ENCODE measurements at regions not wholly inside any gene's neighbourhood (a gene's known extent, or its start where the extent isn't known, plus 50 kb on each side); places are given as distances from the start of the nearest gene placed in this dataset.

DNA sequence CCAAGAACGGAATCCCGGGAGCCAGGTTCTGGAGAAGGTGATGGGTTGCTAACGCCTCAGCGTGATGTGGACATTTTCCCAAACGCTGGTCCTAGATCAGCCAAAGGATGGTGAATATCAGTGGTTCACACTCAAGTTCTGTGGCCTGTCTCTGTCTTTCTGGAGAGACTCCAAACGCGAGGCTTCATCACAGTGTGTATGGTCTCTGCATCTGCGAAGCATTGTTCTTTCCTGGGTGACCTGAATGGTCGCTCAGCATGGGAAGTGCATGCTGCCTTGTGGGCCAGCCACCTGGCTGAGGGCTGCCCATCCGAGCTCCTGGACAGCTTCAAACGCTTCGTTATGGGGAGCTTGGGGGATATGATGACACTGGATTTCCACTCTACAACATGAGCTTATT lies 810.0 kb downstream of the TBC1D22A start:
- no peak for DNase-seq (ENCODE audit: low spot score)
- TF ChIP-seq, protein P1, sequence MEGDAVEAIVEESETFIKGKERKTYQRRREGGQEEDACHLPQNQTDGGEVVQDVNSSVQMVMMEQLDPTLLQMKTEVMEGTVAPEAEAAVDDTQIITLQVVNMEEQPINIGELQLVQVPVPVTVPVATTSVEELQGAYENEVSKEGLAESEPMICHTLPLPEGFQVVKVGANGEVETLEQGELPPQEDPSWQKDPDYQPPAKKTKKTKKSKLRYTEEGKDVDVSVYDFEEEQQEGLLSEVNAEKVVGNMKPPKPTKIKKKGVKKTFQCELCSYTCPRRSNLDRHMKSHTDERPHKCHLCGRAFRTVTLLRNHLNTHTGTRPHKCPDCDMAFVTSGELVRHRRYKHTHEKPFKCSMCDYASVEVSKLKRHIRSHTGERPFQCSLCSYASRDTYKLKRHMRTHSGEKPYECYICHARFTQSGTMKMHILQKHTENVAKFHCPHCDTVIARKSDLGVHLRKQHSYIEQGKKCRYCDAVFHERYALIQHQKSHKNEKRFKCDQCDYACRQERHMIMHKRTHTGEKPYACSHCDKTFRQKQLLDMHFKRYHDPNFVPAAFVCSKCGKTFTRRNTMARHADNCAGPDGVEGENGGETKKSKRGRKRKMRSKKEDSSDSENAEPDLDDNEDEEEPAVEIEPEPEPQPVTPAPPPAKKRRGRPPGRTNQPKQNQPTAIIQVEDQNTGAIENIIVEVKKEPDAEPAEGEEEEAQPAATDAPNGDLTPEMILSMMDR (IDR thresholded peaks at IDR 0.05): no peak
- H3K4me3 ChIP-seq: no peak overlapping the region
- no peak overlapping the region for H3K27ac ChIP-seq

DNA sequence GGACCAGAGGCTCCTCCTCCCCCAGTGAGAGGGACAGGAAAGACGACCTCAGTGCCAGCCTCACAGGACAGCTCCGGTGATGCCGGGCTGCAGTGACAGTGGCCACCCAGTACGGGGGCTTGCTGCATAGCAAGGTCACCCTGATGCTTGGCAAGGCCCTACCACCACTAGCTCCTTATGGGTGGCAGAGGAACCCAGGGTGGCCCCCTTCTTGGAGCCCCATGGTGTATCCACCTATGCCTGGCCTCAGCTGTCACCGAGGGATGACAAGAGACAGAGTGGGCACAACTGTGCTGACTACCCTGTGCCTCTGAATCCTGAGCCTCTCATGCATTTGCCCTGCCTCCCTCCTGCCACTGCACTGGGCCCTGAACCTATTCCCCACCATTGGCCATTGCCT lies 809.2 kb downstream of the TBC1D22A start:
- no peak for DNase-seq (ENCODE audit: low spot score)
- TF ChIP-seq, protein P1 (IDR thresholded peaks at IDR 0.05): no peak
- Histone ChIP-seq H3K27ac (no peak overlapping the region), H3K4me3 (no peak overlapping the region)

DNA sequence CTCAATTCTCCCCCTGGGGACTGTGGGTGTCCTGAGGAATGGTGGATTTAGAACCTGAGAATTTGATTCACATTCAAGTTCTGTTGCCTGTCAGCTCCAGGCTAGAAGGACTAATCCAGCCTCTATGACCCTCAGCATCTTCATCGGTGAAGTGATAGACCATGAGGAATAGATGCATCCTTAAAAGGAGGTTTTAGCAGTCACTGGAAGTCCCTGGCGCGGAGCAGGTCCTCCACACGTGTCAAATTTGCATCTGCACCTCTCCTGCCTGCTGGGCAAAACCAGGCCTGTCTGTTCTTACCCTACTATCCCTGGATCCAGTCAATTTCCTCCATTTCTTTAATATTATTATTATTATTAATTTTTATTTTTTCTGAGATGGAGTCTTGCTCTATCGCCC lies 808.4 kb downstream of the TBC1D22A start:
- DNase-seq (ENCODE audit: low spot score): no peak
- TF ChIP-seq, protein P1 (IDR thresholded peaks at IDR 0.05): no peak
- no peak overlapping the region for H3K27ac ChIP-seq
- H3K4me3 ChIP-seq: no peak overlapping the region

DNA sequence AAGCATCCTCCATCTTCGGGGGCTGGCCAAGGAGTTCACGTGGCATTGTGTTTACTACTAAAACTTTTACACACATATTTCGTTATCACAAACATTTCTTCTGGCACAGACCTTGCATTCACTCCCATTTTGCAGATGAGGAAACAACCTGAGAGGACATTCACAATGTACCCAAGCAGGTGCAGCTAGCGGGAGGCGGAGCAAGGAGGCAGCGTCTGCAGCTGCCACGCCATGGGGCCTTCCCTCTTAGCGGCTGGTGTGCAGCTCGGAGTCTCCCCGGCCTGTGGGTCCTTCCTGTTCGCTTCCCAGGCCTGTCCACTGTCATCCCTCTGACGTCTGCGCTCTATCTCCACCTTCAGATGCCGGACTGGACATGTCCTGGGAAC lies 807.8 kb downstream of the TBC1D22A start:
- no peak overlapping the region for H3K4me3 ChIP-seq
- H3K27ac ChIP-seq: no peak overlapping the region
- DNase-seq (ENCODE audit: low spot score): no peak
- TF ChIP-seq, protein P1 (IDR thresholded peaks at IDR 0.05): no peak

DNA sequence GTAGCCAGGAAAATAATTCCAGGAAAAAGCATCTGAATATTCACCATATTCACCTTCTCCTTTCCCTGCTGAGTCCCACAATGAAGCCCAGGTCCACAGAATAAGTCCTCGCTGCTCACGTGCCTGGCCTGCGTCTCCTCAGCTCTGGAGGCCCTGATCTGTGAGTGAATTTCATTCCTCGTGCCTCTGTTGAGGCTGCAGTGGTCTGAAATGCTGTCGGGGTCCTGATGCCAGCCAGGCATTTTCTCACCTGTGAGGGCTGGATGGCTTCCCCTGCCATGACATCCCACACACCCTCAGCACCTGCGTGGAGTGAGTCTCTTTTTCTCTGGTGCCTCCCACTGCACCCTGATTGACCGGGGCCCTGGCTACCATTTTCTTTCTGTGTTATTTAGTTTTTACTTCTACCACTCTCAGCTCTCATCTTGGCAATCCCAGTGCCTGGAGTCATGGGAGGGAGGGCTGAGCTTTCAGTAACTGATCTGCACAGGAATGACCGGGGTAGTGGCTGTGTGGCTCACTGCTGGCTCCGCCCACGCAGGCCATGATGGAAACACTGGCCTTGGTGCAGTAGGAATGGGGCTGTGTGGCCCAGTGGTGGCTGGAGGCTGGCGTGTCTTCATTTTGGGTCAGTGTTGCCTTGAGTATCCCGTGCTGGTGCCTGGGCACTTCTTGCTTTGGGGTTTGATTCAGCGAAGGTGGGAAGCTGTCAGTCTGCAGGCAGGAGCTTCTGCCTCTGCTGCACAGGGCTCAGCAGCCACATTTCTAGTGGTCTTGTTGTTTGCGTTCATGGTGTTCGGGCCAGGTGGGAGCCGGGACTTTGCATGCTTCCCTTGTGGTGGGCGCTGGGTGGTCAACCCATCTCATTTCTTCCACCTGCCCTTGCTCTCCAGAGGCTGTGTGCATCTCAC lies 807.2 kb downstream of the TBC1D22A start:
- no peak for DNase-seq (ENCODE audit: low spot score)
- TF ChIP-seq, protein P1 (IDR thresholded peaks at IDR 0.05): no peak
- no peak overlapping the region for H3K27ac ChIP-seq
- no peak overlapping the region for H3K4me3 ChIP-seq

DNA sequence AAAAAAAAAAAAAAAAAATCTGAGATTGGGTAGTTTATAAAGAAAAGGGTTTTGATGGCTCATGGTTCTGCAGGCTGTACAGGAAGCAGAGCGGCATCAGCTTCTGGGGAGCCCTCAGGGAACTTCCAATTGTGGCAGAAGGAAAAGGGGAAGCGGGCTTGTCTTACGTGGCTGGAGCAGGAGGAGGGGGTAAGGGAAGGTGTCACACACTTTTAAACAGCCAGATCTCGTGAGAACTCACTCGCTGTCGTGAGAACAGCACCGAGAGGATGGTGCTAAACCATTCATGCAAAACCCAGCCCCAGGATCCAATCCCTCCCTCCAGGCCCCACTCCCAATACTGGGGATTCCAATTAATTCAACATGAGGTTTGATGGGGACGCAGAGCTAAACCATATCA lies 806.2 kb downstream of the TBC1D22A start:
- H3K27ac ChIP-seq: no peak overlapping the region
- TF ChIP-seq, protein P1 (IDR thresholded peaks at IDR 0.05): no peak
- no peak for DNase-seq (ENCODE audit: low spot score)
- H3K4me3 ChIP-seq: no peak overlapping the region
